Glomerular endothelial cell (primary cell): ENCODE measurements at regions not wholly inside any gene's neighbourhood (a gene's known extent, or its start where the extent isn't known, plus 50 kb on each side); places are given as distances from the start of the nearest gene placed in this dataset.
"Not testable (repeated sequence)": the region's sequence is repeated elsewhere in the genome, so short reads cannot be mapped to it uniquely, and the experiment has no call there.

ENCODE experiments used
- DNase-seq: peaks from one replicate; pipeline ENCODE4 v3.0.0-alpha.2; 2011; ENCODE audit warnings: low read depth, low spot score; ENCODE audit errors: extremely low read depth

DNA sequence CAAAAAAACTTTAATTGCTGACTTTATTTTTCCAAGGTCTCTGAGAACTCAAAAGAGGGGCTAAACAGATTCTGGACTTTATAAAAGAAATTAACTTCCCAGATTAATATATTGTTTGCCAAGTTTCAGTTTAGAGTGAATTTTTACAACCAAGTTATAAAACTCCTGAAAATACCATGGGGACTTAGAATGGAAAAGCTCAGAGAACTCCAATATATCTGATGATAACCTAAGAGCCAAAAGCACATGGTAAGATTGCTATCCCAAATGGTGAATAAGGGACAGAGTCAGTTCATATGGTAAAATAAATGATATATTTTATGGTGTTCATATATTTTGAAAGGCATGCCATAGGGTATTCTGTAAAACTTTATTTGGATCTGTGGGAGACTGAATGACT lies 470.9 kb downstream of the TTLL7 start:
- no peak for DNase-seq

DNA sequence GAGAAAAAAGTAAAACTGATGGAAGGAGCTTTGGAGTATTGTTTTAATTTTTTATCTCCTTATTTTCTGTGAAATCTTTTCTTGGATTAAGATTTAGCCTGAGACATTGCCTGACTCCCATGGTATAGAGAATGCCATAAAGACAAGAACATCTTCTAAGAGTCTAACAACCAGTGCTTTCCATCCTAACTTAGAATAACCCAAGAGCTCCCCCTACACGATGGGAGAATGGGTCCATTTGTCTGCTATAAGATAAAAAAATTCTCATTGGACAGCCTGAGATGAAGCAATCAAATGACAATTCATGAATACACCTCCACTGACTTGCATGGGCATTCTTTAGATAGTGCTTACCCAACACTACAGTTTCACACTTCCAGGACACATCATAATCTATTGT lies 478.1 kb downstream of the TTLL7 start:
- no peak for DNase-seq

DNA sequence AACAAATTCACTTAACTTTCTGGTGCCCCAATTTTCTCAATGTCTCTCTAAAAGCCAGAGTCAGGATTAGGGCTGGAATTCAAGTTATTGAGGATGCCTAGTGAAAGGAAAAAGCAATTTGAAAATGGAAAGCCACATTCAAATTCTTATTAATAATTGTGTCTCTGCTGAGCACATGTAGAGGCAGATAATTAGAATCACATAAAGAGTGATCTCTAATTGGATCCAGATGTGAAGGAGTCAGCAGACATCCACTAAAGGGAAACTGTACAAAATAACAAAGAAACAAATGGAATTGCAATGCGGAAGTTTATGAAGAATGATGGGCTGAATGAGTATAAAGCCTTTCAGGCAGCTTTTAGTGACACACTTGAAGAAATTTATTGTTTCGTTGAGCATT lies 482.6 kb downstream of the TTLL7 start:
- no peak for DNase-seq

DNA sequence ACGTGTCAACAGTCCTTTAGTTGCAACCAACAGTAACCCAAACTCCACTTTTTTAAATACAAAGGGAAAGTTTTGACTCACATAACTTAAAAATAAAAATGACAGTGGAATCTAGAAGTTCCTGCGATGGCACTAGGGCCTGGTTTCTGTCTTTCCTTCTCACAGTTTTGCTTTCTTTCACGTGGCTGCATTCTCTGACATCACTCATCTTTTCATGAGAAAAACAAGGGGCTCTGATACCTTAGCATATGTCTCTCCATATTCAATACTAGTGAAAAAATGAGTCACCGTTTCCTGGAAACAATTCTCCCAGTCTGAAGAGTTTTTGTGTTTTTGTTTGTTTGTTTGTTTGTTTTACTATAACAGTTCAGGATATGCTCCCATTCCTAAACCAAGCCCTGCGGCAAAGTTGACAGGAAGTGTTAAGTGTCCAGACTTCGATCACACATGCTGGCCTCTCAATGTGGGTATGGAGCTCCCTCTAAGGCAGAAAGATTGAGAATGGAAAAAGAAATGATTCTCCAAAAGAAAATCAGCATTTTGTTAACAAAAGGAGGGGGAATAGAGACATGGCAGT lies 483.3 kb downstream of the TTLL7 start:
- DNase-seq: no peak

DNA sequence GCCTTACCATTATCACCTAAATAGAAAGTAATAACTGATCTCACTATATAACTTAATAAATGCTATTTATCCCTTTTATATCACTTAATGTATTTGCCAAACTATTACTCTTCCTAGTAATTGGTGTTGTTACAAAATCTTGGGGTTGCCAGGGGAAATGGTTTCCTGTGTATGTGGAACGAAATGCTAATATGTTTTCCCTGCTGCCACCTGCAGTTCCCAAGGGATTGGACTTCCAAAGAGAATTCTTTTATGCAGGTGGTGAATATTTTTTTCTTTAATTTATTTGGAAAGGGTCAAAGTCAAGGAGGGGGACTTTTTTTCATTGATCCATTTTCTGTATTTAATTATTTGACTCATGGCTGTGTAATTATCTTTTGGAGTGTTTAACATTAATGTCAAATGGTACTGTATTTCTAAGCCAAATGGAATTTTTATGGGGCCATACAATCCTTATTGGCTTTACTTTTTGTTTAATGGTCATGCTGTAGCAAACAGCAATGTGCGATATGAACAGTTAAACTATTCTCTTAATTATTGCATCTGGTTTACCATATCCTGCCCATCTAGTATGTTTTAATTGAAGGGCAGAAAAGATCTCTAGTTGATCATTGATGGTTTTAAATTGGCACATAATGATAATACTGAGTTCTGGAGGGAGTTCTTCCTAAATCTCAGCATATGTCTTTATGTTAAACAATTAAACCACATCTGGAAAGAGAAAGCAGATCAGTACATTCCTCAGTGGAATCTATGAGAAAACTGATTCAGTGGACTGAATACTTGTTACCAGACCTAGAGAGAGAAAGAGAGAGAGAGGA lies 486.3 kb downstream of the TTLL7 start:
- no peak for DNase-seq

DNA sequence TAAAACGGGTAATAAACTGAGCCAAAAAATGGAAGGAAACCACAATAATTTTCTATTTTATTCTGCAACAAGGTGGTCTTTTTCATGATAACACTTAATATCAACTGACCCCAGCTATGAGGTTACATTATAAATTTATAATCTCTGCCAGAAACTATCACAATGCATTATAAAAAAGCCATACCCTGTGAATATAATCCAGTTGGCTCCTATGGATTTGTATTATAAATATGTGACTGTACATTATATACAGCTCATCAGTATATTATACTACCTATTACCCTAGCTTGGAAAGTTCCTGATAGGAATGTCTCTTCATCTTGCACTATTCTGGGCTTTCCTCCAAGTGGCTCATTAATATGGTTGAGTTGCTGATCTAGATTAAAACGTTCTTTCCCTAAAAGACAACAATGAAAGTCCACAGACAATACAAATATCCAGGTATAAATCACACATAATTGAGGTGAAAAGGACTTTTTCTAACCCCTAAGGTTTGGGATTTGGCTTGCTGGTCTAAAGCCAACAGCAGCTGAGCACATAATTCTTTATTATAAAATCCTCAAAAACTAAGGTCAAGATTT lies 487.7 kb downstream of the TTLL7 start:
- DNase-seq: no peak

DNA sequence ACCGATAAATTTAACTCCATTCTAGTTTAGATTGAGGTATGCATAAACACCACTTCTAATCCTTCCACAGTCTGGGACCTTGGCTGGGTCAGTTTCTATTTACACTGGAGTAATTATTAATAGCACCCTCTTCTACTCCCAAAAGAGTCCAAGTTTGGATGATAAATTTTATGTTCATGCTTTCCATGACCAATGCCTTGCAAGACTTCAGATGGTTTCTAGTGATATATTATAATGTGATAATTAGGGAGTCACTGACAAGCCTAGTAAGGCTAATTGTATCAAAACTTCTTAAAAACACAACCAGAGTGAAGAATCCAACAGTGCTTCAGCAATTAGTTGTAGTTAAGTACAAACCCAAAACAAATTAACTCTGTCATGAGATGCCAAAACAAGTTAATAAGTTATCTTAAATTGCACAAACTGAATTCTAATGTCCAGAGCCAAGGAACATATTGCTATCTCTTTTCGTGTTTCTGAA lies 489.6 kb downstream of the TTLL7 start:
- no peak for DNase-seq

DNA sequence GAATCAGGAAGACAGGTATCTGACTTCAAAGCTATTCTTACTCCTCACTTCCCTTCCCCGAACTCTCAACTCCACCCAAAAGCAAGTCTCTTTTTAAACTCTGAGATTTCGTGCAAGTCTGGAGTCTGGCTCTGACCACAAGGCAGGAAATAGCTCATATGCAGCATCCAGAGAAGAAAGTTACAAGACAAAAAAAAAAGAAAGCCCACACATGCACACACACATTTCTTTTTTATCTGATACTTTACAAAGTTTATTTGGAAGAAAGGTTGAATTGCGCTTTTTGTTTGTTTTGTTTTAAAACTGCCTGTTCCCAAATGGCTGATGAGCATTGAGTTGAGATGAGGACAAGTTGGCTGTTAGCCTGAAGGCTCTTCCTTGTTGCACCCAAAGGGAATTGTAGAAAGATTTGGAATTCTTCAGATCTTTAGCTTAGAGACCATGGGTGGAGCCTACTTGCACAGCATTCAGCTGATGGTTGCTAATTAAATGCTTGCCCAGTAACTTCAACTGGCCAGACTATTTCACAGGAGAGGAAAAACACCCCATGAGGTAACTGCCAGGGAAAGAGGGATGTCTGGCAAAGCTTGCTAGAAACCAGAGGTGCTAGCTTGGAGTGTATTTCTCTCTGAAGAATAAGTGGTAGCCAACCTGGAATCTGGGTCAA lies 490.3 kb downstream of the TTLL7 start:
- DNase-seq: no peak

DNA sequence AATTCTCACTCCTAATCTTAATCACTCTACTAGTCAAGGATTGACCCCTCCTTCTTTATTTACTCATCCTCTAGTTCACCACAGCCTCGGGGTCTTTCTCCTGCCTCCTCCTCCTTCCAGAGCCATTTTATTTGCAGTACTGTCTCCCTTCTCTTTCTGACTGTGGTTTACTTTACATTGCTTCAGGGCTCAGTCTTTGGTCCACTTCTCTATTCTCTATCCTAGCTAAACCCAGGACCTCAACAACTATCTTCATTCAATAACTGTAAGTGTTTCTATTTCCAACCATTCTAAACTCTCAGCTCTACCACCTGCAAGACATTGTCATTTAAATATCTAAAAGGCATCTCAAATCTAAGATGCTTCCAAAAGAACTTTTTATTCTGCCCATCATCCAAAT lies 493.8 kb downstream of the TTLL7 start:
- no peak for DNase-seq

DNA sequence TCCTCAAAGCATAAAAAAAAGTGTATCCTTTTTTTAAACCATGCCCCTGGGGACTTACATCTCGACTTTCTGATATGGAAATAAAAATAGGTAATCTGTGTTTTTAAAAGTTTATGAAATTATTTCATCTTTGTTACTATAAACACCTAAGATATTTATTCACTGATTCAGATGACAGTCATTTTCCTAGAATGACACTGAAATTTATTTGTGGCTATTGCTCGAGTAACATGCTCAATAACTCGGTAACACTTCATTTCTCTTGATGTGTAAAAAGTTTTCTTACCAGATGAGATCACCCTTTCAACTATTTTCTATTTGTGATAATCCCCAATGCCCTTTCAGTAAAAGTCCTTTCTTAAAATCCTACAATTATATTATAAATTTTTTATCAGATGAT lies 495.8 kb downstream of the TTLL7 start:
- DNase-seq: no peak

DNA sequence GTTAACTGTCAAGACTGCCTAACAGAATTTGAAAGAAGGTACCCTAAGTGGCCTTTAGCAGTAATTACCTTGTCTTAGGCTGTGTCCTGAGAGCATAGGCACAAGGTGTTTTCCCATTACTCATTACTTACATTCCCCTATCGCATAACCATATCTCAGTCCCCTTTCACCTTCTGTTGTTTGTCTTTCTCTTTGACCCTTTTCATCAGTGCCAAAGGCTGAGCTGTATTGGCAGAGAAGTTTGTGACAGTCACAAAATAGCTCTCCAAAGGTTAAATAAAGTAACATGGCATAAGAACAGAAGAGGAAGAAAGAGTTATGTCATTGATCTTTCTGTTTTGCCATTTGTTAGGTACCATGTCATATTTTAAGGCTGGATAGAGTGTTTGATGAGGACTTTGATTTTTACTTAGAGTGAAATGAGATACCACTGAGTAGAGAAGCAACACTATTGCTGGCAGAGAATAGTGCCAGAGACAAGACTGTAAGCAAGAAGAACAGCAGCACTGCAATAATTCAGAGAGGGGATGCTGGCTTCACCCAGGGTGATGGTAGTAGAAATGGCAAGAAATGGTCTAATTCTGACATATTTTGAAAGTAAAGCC lies 497.8 kb downstream of the TTLL7 start:
- no peak for DNase-seq

DNA sequence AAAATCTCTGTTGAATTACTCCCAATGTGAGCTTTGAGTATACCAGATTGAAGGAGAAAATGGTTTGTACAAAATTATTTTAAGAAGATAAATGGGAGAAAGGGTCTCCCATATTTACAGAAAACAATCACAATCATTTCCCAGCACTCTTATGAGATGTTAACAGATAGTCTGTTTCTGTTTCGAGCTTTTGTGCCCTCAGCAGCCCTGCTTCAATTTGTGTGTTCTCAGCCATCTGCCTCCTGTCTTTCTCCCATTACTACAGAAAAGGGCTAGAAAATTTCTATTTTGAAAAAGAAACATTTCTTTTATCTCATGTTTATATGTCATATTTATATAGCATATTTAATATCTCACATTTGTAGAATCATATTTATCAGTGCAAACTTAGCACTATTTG lies 498.4 kb downstream of the TTLL7 start:
- no peak for DNase-seq

DNA sequence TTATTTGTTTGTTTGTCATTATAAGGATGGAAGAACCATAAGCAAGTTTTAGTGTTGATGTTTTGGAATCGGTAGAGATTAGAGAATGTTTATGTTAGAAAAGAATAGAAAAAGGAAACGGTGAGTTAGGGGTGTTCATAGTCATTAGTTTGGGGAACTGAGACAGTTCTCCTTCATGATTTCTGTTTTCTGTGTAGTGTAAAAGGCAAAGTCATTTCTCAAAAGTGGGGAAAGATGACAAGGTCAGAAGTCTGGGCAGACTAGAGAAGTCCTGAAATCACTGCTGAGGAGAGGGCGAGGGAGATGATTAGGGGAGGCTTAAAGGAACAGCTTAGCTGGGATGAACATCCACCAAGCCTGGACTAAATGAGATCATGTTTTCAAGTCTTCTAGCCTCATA lies 498.9 kb downstream of the TTLL7 start:
- no peak for DNase-seq

DNA sequence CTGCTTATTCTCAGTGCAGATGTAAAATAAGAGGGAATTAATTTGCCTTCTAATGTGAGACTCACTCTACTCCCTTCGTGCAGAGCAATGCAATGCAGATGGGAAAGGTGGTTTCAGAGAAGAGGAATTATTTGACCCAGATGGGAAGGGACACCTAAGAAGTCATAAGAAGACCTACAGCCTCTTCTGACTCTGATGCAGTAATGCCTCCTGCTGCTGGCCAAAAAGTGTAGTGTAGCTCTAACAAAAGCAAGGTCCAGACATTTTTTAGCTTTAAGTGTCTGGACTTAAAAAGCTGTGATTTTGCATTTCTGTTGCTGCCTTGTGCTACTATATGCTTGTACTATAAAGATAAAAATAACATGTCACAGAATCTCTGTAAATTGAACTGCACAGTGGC lies 501.4 kb downstream of the TTLL7 start:
- no peak for DNase-seq

DNA sequence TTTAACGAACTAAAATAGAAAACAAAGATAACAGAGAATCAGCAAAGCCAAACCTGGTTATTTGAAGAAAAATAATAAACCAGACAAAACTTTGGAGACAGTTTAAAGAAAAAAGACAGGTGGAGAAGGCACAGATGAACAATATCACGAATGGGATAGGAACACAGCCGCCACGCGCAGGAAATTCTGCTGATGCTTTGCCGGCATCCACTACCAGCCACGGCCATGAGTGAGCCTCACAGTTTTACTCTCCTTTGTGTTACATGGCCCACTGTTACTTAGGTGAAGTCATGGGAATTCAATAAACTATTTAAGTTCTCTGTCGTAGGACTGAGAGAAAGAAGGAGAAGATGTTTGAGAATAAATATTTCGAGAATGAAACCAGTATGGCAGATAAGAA lies 503.4 kb downstream of the TTLL7 start:
- DNase-seq: no peak

DNA sequence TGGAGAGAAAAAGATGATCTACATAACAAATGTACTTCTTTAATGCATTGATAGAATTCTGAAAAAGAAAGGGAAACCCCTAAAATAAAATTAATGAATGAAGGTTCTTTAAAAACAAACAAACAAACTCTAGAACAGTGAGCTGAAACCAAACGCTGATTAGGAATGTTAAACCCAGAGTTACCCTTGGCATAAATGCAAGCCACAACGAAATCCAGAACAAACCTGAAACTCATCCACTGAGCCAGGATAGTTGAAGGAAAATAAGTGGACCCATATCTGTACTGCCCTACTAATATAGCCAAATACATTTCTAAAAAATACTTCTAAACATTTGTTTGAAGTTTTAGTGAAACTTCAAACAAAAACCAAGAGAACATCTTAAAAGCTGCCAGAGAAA lies 505.3 kb downstream of the TTLL7 start:
- DNase-seq: no peak

DNA sequence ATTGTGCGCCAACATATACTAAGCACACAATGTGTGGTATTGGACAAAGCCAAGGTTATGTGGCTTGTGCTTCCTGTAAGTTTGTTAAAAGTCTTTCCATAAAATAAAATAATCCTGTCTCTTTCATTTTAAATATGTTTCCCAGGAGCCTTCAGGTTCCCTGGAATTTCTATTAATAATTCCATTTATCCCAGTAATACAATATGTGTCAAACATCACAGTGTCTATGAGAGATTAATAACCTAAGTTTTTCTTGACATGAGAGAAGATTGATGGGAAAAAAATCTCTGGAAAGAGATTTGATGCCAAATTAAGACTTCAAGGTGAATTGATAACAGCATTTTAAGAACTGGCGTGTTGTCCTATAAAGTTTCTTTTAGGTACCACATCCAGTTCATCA lies 507.0 kb downstream of the TTLL7 start:
- no peak for DNase-seq

DNA sequence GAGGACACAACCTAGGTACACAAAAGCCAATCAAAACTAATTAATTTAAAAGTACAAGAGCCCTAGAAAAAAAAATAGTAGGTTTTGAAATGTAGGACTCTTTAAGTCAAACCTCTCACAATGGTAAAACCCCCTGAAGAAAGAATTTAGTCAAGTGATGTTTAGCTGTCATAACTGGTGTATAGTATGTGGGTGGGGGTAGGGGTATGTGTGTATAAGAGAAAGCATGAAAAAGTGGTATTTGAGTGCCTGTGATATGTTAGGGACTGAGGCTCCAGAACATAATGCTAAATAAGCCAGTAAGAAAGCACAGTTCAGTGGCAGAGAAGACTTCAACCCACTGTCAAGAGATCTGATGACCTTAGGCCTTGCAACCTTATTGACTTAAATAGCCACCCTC lies 507.9 kb downstream of the TTLL7 start:
- no peak for DNase-seq

DNA sequence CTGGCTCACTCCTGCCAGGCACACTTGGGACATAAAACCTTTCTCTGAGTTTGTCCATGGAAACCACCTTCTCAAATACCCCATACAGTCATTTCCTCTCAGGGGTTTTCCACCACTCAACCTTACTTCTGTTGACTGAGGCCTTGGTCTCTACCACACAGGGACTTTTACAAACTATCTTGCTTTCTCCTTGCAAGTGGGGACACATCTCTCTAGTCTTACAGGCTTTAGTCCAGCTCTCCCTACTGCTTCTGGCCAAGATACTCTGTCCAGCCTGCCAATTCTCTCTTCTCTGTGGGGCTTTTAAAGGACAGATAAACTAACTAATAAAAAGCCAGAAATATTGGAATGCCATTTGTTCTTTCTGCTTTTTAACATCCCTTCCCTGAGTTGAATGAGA lies 510.8 kb downstream of the TTLL7 start:
- DNase-seq: not testable (repeated sequence)

DNA sequence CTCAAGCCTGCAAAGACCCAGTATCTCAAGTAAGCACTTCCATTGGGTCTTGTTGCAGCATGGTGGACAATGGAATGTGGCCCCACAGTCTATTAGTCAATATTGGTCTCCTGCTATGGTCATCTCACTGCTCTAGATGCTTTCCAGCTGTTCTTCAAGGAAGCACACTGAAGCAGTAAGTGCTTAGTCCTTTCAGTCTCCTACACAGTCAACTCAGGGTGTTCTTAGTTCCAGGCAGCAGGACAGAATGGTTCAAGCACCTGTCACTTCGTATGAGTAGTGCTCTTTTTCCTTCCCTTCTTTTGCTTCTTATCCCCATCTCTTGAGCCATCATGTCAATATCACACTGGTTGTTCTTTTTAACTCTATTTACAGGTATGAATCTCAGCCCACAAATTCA lies 511.5 kb downstream of the TTLL7 start:
- DNase-seq: not testable (repeated sequence)

DNA sequence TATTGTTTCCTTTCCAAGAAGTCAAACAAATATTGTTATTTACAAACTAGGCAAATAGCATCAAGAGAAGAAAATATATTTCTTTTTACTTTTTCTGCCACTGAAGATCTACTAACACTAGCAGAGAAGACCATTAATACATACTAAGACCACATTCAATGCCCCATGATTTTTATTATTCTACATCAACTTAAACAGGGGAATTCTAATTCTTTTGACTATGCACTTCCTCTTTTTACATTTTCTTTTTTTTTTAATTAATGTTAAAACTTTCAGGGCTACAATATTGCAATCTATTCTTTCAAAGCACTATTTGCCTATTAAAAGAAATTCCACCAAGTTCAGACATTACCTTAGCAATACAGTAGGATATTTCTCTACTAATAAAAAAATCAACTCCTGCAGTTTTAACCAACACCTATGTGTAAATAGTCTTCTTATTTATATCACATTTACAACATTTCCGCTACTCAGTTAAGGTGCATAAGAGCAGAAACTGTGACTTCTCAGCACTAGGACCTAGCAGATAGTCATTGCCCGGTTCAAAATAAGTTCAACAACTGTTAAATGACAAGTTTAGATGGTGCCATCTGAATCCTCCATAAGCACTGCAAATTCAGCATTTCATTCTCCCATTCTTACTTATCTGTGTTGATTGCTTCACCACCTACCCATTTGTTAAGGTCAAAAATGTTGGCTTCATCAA lies 513.5 kb downstream of the TTLL7 start:
- DNase-seq: not testable (repeated sequence)
